Prostate gland (tissue), 2 donors: ENCODE measurements at regions not wholly inside any gene's neighbourhood (a gene's known extent, or its start where the extent isn't known, plus 50 kb on each side); places are given as distances from the start of the nearest gene placed in this dataset.

Experiments used
- POLR2A ChIP-seq: fragments of 450-650 bp; IDR thresholded peaks from one replicate; pipeline ENCODE4 v1.6.1; 2016; ENCODE audit warnings: antibody characterized with exemption, mild to moderate bottlenecking
- POLR2AphosphoS5 ChIP-seq: sonication (generic); formaldehyde crosslinking; IDR thresholded peaks from one replicate; pipeline ENCODE4 v1.6.1; 2017; ENCODE audit warnings: antibody characterized with exemption
- TF ChIP-seq, protein P1 (sequence below), 4 experiments: fragments of 200-600 bp in 2 of 4; fragments of 450-650 bp in 2 of 4; sonication (generic) in 2 of 4; IDR thresholded peaks; 1 replicate in 3 of 4; 2 replicates in 1 of 4; pipeline ENCODE4 v1.5.1; 2016 to 2019; ENCODE audit warnings: antibody characterized with exemption in 4 of 4, mild to moderate bottlenecking in 2 of 4, moderate library complexity in 2 of 4

DNA sequence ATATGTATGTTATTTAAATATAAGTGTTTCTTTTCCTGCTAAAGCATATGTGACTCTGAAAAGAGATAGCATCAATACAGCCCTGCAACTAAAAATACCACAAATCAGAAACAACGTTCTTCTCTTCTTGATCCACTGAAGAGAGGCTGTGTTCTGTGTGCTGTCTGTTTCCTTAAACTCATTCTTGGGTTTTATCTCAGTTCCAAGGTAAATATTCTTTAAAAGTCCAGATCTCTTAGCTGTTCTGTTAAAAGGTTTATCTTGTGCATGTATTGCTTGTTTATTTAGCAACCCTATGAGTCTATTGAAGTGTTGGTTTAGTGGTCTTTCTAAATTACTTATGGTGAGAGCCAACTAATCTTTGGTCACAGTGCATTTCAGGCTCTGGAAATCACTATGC, 173.3 kb upstream of the NT5C1B start:
- TF ChIP-seq POLR2AphosphoS5 (no peak), POLR2A (no peak)
- TF ChIP-seq, protein P1, sequence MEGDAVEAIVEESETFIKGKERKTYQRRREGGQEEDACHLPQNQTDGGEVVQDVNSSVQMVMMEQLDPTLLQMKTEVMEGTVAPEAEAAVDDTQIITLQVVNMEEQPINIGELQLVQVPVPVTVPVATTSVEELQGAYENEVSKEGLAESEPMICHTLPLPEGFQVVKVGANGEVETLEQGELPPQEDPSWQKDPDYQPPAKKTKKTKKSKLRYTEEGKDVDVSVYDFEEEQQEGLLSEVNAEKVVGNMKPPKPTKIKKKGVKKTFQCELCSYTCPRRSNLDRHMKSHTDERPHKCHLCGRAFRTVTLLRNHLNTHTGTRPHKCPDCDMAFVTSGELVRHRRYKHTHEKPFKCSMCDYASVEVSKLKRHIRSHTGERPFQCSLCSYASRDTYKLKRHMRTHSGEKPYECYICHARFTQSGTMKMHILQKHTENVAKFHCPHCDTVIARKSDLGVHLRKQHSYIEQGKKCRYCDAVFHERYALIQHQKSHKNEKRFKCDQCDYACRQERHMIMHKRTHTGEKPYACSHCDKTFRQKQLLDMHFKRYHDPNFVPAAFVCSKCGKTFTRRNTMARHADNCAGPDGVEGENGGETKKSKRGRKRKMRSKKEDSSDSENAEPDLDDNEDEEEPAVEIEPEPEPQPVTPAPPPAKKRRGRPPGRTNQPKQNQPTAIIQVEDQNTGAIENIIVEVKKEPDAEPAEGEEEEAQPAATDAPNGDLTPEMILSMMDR (IDR thresholded peaks at IDR 0.05): no peak
